DOHH2 (cell line): ENCODE measurements at regions not wholly inside any gene's neighbourhood (a gene's known extent, or its start where the extent isn't known, plus 50 kb on each side); places are given as distances from the start of the nearest gene placed in this dataset.

Source experiments
- EZH2phosphoT487 ChIP-seq: fragments of 200-600 bp; sonication (generic); IDR thresholded peaks from 2 replicates; pipeline ENCODE4 v1.6.1; 2017; ENCODE audit warnings: borderline replicate concordance, mild to moderate bottlenecking, antibody characterized with exemption, low read length, moderate library complexity, mixed read lengths
- TF ChIP-seq, protein P1 (sequence below): fragments of 200-600 bp; sonication (generic); IDR thresholded peaks from one replicate; pipeline ENCODE4 v1.5.1; 2014; ENCODE audit warnings: antibody characterized with exemption, mild to moderate bottlenecking, low read depth, low read length; ENCODE audit not compliant: poor library complexity, severe bottlenecking

DNA sequence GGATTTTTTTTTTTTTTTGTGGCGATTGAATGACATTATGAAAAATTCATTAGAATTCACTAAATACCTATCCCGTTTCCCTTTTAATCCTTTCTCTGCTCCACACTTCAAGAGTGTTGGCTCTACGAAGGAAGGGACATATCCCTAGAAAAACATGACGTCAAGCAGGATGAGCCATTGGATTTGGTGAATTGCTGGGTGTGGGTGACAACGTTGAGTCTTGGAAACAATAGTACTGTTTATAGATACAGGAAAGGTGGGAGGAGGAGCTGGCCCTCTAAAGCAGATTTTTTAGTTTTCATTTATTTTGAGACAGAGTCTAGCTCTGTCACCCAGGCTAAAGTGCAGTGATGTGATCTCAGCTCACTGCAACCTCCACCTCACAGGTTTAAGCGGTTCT, 167.6 kb upstream of the FAM20A start:
- TF ChIP-seq, protein P1, sequence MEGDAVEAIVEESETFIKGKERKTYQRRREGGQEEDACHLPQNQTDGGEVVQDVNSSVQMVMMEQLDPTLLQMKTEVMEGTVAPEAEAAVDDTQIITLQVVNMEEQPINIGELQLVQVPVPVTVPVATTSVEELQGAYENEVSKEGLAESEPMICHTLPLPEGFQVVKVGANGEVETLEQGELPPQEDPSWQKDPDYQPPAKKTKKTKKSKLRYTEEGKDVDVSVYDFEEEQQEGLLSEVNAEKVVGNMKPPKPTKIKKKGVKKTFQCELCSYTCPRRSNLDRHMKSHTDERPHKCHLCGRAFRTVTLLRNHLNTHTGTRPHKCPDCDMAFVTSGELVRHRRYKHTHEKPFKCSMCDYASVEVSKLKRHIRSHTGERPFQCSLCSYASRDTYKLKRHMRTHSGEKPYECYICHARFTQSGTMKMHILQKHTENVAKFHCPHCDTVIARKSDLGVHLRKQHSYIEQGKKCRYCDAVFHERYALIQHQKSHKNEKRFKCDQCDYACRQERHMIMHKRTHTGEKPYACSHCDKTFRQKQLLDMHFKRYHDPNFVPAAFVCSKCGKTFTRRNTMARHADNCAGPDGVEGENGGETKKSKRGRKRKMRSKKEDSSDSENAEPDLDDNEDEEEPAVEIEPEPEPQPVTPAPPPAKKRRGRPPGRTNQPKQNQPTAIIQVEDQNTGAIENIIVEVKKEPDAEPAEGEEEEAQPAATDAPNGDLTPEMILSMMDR, result no peak
- TF ChIP-seq EZH2phosphoT487, result no peak
